ENCODE measurements at regions not wholly inside any gene's neighbourhood (a gene's known extent, or its start where the extent isn't known, plus 50 kb on each side); places are given as distances from the start of the nearest gene placed in this dataset.

- no peak for DNase-seq (ENCODE audit: low spot score)
These were observed 251.1 kb upstream of the IRX5 start for GRCh38 chr16:54679531-54679930.

DNA sequence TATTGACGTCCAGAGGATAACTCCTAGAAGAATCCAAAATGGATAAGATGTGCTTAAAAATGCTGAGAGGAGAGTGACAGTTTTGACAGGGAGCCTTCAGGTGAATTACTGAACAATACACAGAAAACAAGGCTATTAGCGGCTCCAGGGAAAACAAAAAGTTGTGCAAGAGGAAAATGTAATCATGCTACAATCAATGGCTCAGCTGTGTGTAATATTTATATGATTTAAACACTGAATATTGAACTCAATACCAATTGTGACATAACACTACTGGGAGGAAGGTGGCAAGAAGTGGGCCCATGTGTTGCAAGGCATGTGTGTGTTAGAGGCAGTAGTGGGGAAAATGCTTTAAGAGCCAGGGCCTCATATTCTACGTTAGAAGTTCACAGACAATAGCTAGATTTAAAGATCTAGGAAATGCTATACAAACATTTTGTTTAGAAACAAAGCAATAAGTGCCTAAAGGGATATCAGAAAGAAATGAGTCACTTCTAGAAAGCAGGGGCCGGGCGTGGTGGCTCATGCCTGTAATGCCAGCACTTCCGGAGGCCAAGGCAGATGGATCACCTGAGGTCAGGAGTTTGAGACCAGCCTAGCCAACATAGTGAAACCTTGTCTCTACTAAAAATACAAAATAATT, 253.2 kb upstream of the IRX5 start:
- no peak for DNase-seq (ENCODE audit: low spot score)

GRCh38 chr16:54673313-54673712, 257.4 kb upstream of the IRX5 start:
- DNase-seq (ENCODE audit: low spot score): no peak

- no peak for DNase-seq (ENCODE audit: low spot score)
These were observed 258.2 kb upstream of the IRX5 start for GRCh38 chr16:54672500-54672899.

DNA sequence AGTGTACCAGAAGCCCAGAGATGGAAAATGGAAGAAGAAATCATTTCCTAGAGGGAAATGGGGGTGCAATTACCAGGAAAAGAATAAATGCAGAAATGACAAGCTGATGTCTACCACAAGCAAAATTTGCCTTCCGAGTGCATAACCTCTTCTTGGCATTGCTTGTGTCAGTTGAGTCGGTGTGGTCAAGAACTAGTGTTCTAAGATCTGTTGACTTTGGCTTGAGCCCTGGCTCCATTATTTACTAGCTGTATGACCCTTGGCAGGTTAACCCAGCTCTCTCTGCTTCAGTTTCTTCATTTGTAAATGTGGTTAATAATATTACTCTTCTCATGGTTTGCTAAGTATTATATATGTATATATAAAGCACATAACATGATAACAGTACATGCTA, 273.0 kb upstream of the IRX5 start:
- no peak for DNase-seq (ENCODE audit: low spot score)

GRCh38 chr16:54657058-54657708, 273.5 kb upstream of the IRX5 start:
- no peak for DNase-seq (ENCODE audit: low spot score)

- DNase-seq (ENCODE audit: low spot score): no peak
These were observed 275.5 kb upstream of the IRX5 start for GRCh38 chr16:54655121-54655590.

- no peak for DNase-seq (ENCODE audit: low spot score)
These were observed 276.2 kb upstream of the IRX5 start for GRCh38 chr16:54654429-54654828.

DNA sequence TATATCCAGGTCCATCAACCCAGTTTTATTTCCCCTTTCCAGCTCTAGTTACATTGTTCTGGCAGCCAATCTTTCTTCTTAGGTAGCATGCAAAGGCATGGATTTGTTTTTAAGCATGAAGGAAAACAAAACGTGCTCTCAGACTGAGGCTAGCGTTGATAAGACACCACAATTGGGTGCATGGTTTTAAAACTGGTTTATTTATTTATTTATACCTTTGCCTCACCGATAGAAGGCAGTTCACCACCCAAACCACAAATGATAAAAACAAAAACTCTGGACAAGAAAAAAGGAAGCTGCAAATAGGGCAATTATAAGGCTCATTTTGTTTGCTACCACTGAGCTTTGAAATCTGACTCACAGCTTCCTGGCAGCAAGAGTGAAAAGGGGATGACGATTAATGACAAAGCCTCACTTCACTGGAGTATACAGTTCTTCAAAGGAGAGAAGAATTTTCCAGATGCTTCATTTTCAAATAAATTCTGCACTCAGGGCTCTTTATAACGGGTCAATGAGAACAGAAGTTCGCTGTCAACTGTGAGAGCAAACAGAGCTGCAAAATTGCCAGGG, 278.4 kb upstream of the IRX5 start:
- DNase-seq (ENCODE audit: low spot score): no peak

DNA sequence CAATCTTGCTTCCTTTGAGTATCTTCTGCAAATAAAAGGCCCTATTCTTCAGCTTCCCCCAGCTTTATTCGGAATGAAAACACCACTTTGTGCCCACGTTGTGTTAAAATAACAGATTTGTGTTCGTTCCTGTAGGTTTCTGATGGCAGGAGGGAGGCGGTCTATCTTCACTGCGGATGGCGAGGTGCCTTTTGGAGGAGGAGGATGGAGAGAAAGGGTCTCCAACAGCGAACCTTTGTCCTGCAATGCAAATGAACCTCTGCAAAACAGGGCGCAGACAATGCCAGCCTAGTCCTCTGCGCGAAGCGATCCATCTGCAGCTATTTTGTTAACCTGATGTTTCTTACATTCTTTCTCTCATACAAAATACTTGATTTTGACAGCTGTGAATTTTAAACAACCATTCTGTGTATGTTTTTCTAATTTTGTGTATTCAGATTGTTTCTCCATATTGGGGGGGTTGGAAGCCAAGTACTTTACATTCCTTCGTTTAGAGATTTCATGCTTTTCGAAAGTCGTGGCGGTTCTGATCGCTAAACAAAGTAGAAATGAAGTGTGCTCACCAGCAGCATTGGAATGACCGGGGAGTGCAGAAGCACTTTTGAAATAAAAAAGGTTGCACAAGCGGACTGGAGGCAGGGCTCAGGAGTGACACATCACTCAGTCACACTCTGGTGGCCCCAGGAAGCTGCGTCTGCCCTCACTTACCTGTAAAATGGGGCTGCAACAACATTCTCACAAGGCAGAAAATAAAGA, 279.0 kb upstream of the IRX5 start:
- DNase-seq (ENCODE audit: low spot score): no peak

GRCh38 chr16:54649876-54650275, 280.8 kb upstream of the IRX5 start:
- DNase-seq (ENCODE audit: low spot score): no peak

DNA sequence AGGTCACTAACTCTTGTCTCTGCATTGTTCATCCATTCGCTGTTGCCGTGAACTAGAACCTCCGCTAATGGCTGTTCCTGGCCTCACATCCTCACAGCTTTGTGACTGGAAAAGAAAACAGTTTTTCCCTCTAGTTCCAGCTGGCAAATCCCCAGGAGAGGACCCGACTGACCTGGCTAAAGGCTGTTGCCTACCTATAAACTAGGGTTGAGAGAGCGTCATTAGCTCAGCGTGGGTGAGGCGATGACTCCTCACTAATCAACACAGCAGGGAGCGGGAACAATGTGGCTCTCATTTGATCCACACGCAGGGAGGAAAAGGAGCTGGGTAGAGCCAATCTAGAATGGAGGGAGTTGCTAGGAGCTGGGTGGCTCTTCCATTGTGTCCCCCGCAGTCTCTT, 282.1 kb upstream of the IRX5 start:
- no peak for DNase-seq (ENCODE audit: low spot score)

- DNase-seq (ENCODE audit: low spot score): no peak
These were observed 282.9 kb upstream of the IRX5 start for GRCh38 chr16:54647725-54648221.

GRCh38 chr16:54647216-54647615, 283.4 kb upstream of the IRX5 start:
- DNase-seq (ENCODE audit: low spot score): no peak

GRCh38 chr16:54645345-54645744, 285.3 kb upstream of the IRX5 start:
- DNase-seq (ENCODE audit: low spot score): no peak

DNA sequence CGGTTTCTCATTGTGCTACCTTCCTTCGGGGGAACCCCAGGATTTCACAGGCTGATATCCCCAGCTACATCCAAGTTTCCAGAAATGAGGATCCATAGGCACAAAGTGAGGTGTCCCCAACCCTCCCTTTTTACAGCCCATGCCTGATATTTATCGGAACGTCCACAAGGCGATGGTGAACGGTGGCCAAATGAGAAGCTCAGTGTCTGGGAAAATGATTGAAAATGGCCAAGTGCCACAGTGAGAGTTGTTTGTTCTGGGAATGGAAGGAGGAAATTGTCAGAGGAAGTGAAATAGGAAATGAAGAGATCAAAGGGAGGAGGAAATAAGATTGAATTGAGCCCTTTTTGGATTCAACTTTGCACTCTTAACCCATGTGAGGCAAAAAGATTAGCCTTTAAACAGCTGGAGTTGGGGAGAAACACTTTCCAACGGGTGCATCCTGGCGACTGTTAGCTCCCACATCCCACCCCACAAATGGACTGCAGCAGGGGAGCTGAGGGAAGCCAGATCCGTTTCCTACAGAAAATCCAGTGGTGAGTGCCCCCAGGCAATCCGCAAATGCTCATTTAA, 294.4 kb upstream of the IRX5 start:
- no peak for DNase-seq (ENCODE audit: low spot score)

GRCh38 chr16:54633943-54634362, 296.7 kb upstream of the IRX5 start:
- DNase-seq (ENCODE audit: low spot score): no peak

DNA sequence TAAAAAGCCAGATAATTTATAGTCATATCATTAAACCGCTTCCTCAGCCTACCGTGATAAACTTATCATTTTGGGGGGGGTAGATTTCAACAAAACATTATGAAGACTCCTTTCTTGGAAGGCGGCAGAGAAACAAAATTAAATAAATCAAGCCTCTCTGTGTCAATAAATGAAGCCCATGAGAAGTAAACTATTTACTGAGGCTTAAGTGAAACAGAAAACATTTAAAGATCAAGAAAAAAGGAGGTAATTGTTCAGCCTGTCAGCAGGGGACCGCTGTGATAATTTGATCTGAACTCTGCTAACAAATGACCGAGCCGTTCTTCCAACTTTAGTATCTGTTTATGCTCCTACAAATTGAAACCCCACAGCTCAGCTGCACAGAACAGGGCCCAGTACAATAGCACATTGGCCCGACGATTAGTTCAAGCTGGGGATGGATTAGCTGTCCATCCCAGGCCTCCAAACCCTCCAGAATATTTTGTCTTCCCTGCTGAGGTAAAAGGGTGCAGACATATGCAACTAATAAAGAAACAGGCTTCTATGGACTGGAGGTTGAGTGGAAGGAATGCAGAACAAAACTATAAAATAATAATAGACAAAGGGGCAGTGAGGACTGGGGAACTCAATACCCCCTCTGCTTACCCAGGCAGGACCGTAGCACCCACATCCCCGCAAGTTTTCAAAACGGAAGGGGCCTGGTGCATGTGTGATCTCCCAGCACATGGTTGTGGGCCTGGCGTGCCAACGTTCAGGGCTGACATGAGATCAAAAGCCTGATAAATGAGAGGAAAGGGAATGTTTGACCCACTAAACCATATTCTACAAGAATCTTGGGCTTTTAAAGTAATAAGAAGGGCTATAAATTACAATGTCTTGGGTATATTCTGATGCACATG, 298.1 kb upstream of the IRX5 start:
- no peak for DNase-seq (ENCODE audit: low spot score)

DNA sequence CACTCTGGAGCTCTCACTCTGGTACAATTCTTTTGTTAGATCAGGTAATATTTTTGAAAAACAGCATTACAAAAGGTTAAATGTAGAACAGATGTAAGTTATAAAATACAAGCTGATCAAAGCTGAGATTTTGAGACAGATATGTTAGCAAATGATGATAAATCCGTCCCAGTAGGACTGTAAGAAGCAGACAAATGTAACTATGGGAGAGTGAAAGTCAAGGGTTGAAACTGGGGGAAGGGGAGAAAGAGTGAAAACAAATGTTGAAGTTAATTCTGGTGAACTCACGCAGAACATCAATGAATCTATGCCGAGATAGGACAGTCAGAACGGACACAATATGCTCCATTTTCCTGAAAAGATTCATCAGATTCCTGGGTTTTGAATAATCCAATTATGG, 298.9 kb upstream of the IRX5 start:
- no peak for DNase-seq (ENCODE audit: low spot score)

- DNase-seq (ENCODE audit: low spot score): no peak
These were observed 300.2 kb upstream of the IRX5 start for GRCh38 chr16:54630284-54630967.
